NCI-H82 (cell line): ENCODE measurements at regions not wholly inside any gene's neighbourhood (a gene's known extent, or its start where the extent isn't known, plus 50 kb on each side); places are given as distances from the start of the nearest gene placed in this dataset.

ENCODE experiments used
- DNase-seq: peaks from one replicate; lab custom pipeline; 2025; lab: John Stamatoyannopoulos, UW

- DNase-seq = no peak
Observed at GRCh38 chr18:65548316-65548715, 202.5 kb upstream of the CDH7 start.

- DNase-seq = no peak
Observed at GRCh38 chr18:65547046-65547445, 203.8 kb upstream of the CDH7 start.

DNA sequence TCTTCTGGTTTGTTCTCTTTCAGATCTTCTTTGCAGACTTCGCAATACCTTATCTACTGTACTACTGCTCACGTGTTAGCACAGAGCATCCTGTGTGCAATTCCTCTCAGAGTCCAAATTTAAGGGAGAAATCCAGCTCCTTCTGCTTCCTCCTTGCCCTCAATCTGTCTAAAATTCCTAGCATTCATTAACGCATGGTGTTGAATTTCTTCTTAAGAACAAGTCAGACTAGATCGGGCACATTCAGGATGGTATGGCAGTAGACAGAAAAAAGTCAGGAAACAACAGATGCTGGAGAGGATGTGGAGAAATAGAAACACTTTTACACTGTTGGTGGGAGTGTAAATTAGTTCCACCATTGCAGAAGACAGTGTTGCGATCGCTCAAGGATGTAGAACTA lies 206.1 kb upstream of the CDH7 start:
- no peak for DNase-seq

DNA sequence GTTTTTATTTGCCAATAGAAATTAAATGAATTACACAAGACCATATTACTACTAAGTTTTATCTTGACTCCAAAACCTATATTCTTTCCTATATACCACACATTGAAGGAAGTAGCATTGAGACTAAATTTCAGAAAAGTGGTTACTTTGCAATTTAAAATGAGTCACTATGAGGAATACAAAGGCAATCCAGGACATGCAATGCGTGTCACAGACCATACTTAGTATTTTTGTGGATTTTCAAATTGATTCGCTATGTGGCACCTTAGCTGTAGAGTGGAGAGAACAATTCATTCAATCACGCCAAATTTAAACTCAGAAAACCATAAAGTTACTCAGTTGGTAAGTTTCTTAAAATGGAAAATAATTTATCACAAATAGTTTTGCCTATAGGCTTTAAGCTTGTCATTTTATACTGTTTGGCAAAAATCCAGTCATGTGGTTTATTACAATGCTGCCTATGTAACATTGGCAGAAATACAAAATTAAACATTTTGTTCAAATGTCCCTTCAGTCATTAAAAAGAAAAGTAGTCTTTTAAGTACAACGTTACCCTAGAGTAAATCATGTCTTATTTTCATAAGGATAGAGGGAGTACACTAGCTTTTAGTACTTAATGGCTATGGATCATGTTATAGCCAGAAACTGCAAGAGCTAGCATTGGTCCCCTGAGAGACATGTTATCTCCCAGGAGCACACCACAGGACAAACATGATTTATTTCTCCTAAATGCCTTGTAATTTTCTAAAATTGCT lies 222.8 kb upstream of the CDH7 start:
- no peak for DNase-seq

DNA sequence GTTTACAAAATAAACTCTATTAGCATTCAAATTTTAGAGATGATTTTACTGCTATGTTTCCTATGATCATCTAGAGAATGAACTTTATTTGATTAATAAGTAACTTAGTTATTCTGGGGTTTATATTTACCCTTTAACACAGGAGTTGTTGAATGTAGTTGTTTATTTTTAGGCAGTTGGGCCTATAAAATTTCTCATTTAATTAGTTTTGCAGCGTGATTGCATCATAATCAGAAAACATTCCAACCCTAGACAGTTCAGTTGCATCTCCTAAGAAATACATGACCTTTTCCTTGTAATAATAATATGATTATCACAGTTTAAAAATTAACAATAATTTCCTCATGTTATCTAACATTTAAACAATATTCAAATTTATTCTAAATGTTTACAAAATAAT lies 224.7 kb upstream of the CDH7 start:
- DNase-seq = no peak

DNA sequence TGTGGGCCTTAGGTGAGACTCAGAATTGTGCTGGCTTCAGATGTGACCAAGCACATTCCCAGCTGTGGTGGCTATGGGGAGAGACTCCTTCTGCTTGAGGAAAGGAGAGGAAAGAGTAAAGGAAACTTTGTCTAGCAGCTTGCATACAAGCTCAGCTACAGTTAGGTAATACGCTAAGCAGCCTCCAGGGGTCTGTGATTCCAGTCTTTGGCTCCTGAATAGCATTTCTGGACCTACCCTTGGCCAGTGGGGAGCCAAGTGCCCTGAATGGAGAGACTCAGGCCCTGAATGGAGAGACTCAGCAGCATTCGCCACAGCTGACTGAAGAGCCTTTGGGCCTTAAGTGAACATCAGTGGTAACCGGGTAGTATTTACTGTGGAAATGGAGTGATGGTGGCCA lies 227.4 kb upstream of the CDH7 start:
- DNase-seq = peak; percentile 13

DNA sequence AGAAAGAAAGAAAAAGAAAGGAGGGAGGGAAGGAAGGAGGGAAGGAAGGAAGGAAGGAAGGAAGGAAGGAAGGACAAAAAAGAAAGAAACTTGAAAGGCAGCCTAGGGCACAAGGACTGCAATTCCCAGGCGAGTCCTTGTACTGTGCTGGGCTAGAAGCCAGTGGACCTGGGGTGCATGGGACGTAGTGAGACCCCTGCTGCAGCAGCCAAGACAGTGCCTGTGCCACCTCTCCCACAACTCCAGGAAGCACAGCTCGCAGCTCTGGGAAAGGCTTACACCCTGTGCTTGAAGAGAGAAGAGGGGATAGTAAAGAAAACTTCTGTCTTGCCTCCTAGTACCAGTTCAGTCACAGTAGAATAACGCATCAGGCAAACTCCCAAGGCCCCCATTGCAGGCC lies 227.9 kb upstream of the CDH7 start:
- DNase-seq = no peak

DNA sequence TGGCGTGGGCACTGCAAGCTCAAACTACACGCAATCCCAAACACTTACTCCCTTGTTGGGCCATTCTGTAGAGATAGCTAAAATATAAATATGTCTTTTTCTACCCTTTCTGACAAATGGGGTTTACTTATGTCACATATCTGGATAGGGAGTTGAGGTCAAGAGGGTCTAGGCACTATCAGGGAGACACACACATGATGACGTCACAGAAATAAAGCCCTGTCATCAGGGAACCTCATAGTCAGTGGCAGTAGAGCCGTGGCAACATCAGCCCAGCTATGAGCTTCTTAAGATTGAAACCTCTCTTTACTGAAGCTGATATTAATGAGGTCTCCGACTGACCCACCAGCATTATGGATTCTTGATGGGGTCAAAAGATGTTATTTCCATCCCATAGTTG lies 234.6 kb upstream of the CDH7 start:
- DNase-seq = no peak

- DNase-seq = no peak
Observed at GRCh38 chr18:65498605-65499004, 252.2 kb upstream of the CDH7 start.

DNA sequence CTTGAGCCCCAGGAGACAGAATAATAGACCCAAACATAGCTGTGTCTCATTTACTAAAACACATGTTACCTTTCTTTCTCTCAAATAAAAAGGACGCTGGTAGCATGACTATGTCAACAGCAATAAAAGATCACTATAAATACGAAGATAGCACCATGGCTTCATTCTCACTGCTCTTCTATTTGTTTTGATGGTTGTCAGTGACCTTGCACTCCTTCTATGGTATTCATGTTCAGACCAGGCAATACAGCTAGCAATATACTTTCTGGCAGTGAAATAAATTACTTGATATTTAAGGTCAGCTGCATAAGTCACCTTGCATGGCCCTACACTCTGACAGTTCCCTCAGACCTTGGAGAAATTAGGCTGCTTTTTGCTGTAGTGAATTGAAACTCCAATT lies 263.2 kb upstream of the CDH7 start:
- no peak for DNase-seq

- DNase-seq = no peak
Observed at GRCh38 chr18:65477455-65477854, 273.4 kb upstream of the CDH7 start.

- DNase-seq = peak; percentile 21
Observed at GRCh38 chr18:65468881-65469280, 281.9 kb upstream of the CDH7 start.

GRCh38 chr18:65464361-65464760 lies 286.5 kb upstream of the CDH7 start:
- DNase-seq = no peak

DNA sequence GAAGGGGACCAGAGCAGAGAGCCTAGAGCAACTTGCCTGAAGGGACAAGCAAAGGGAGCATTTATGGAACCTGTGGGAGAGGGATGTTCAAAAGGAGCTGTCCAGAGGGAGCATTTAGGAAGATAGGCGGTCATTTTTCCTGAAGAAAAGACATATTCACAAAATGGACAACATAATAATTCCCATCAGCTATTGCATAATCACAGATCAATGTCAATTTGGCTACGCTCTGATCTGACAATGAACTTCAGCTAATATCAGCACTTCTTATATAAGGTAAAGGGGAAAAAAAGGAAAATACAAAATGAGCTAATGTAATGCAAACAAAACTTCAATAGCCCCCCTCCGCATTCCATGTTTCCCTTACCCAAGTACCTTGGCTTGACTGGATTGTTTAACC lies 291.1 kb upstream of the CDH7 start:
- no peak for DNase-seq

- DNase-seq = no peak
Observed at GRCh38 chr18:65458871-65459270, 291.9 kb upstream of the CDH7 start.

DNA sequence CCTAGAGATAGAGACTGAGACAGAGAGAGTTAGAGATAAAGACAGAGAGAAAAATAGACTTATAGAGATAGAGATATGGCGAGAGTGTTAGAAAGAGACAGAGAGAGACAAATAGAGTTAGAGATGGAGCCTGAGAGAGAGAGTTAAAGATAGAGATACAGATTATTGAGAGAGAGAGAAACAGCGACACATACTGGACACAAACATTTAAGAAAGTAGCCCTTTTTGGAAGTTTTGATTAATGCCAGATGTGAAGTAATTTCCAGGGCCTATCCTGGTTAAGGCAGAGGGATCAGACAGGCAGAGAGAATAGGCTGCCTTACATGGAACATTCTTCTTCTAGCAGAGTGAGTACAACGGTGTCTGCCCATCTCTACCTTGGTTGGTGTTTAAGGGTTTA lies 311.6 kb upstream of the CDH7 start:
- DNase-seq = peak; percentile 1

DNA sequence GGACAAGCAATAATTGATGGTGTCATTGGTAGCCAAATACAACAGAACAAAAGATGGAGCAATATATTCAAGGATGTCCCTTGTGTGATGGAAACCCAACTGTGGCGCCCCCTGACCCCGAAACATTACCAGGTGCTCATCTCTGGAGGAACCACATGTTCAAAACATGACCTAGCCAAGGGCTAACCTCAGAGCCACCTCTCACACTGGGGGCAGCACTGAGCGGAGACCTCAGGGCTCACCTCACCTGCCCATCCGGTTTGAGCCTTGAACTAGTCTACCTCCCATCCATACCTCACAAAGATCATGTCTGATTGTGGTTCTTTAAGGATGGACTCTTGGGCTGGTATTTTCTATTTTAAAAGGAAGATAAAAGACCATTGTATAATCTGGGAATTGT lies 314.4 kb upstream of the CDH7 start:
- DNase-seq = peak; percentile 4

- no peak for DNase-seq
Observed at GRCh38 chr18:65435534-65435933, 315.3 kb upstream of the CDH7 start.

- no peak for DNase-seq
Observed at GRCh38 chr18:65429601-65430000, 321.2 kb upstream of the CDH7 start.

DNA sequence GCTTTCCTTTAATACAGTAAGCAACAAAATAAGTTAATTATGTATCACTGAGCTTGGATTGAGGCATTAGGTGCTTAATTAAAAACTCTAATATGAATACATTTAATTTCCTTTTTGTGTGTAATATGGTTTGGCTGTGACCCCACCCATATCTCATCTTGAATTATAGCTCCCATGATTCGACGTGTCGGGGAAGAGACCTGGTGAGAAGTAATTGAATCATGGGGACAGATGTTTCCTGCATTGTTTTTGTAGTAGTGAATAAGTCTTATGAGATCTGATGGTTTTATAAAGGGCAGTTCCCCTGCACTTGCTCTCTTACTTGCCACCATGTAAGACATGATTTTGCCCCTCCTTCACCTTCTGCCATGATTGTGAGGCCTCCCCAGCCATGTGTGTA lies 325.4 kb upstream of the CDH7 start:
- peak; percentile 5 for DNase-seq

GRCh38 chr18:65423776-65424175 lies 327.0 kb upstream of the CDH7 start:
- peak; percentile 80 for DNase-seq

- no peak for DNase-seq
Observed at GRCh38 chr18:65422544-65423136, 328.2 kb upstream of the CDH7 start.

DNA sequence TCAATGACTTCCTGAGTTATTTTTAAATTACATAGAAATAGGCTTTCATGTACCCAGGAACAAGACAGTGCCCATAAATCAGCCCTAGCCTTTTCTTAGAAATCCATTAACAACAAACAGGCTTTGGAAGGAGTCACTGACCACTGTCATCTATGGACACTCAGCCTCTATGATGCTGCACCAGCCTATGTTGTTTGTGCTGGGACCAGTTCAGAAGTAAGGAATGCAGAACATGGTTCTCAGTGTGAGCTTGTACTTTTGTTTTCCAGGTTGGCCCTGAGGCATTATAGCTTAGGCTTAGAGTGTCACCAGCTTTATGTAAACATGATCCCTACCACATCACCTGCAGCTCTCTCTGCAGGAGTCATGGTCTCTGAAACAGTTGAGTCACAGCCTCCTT lies 335.7 kb upstream of the CDH7 start:
- DNase-seq = no peak

GRCh38 chr18:65414501-65414900 lies 336.3 kb upstream of the CDH7 start:
- DNase-seq = no peak
